NT2/D1 (cell line): ENCODE measurements at regions not wholly inside any gene's neighbourhood (a gene's known extent, or its start where the extent isn't known, plus 50 kb on each side); places are given as distances from the start of the nearest gene placed in this dataset.

Source experiments
- DNase-seq: peaks from one replicate; pipeline ENCODE4 v3.0.0-alpha.2; 2011; ENCODE audit warnings: low read depth, low spot score
- H3K27me3 ChIP-seq: 2 replicates; pipeline ENCODE4 v1.6.0; 2011; ENCODE audit warnings: mild to moderate bottlenecking; ENCODE audit not compliant: insufficient read length, insufficient read depth
- H3K36me3 ChIP-seq: 2 replicates; pipeline ENCODE4 v1.6.1; 2011; ENCODE audit warnings: mild to moderate bottlenecking, low read length, mixed read lengths; ENCODE audit not compliant: insufficient read depth, insufficient read length
- H3K4me1 ChIP-seq: 2 replicates; pipeline ENCODE4 v1.5.1; 2011; ENCODE audit not compliant: insufficient read depth, insufficient read length
- H3K4me3 ChIP-seq: 2 replicates; pipeline ENCODE4 v1.5.1; 2011; ENCODE audit warnings: low read depth; ENCODE audit not compliant: insufficient read length
- H3K9ac ChIP-seq: 2 replicates; pipeline ENCODE4 v1.6.0; 2011; ENCODE audit warnings: low read depth; ENCODE audit not compliant: insufficient read length
- H3K9me3 ChIP-seq: 2 replicates; pipeline ENCODE4 v1.5.1; 2011; ENCODE audit warnings: mild to moderate bottlenecking, low read length; ENCODE audit not compliant: insufficient read depth
- SUZ12 ChIP-seq: IDR thresholded peaks from 2 replicates; pipeline ENCODE4 v1.6.1; 2011; ENCODE audit not compliant: insufficient read length, insufficient read depth; ENCODE audit errors: extremely low read depth
- YY1 ChIP-seq: IDR thresholded peaks from 2 replicates; pipeline ENCODE4 v1.6.1; 2011; ENCODE audit not compliant: insufficient read length, insufficient read depth
- ZNF274 ChIP-seq: IDR thresholded peaks from 2 replicates; pipeline ENCODE4 v1.6.1; 2011; ENCODE audit warnings: mild to moderate bottlenecking, low read depth, low read length

DNA sequence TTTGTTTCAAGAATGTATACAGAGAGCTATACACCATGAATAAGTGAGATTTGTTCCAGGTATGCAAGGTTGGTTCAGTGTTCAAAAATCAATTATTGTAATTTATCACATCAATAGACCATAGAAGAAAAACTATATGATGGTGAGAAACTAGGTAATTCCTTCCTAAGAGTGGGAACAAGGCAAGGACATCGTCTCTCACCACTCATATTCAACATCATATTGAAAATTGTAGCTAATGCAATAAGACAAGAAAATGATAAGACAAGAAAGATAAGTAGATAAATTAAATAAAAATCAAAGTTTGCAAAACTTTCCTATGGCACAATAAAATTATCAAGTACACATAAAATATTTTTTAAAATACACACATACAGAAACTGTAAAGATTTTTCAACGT is 385.3 kb upstream of the COBL start:
- Histone ChIP-seq H3K36me3 (no peaks in the 10 kb centered on the region), H3K4me1 (no peaks in the 10 kb centered on the region), H3K9me3 (0 out of 2 replicates have a peak, but pooled peaks cover 5% of the 10 kb centered on the region), H3K4me3 (no peak overlapping the region), H3K9ac (no peak overlapping the region), H3K27me3 (no peaks in the 10 kb centered on the region)
- no peak for DNase-seq
- TF ChIP-seq ZNF274, result no peak
- no peak for TF ChIP-seq YY1
- no peak for TF ChIP-seq SUZ12

GRCh38 chr7:51700593-51701215 is 384.1 kb upstream of the COBL start:
- no peaks in the 10 kb centered on the region for H3K4me1 ChIP-seq
- 0 out of 2 replicates have a peak, but pooled peaks cover 5% of the 10 kb centered on the region for H3K9me3 ChIP-seq
- no peak overlapping the region for H3K4me3 ChIP-seq
- TF ChIP-seq SUZ12 (no peak), ZNF274 (no peak), YY1 (no peak)
- H3K27me3 ChIP-seq, result no peaks in the 10 kb centered on the region
- H3K9ac ChIP-seq, result no peak overlapping the region
- H3K36me3 ChIP-seq, result no peaks in the 10 kb centered on the region
- no peak for DNase-seq

DNA sequence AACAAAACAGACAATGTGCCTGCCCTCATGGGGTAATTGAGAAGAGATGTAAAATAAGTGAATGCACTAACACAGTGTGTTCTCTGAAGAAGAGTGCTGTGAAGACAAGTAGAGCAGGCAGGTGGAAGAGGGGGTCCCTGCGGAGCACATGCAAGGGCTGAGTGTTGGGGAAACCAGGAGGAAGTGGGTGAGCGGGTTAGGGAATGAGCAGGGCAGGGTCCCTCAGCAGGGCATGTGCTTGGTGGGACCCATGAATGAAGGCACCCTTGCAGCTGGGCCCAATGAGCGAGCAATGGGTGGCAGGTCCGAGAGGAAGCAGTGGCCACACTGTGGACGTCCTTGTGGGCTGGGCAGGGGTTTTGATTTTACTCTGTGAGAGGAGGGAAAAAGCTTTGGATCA is 376.6 kb upstream of the COBL start:
- H3K4me1 ChIP-seq, result no peaks in the 10 kb centered on the region
- no peak for DNase-seq
- 0 out of 2 replicates have a peak, but pooled peaks cover 4% of the 10 kb centered on the region for H3K9me3 ChIP-seq
- no peak overlapping the region for H3K4me3 ChIP-seq
- no peak for TF ChIP-seq ZNF274
- no peak for TF ChIP-seq SUZ12
- no peak for TF ChIP-seq YY1
- no peaks in the 10 kb centered on the region for H3K27me3 ChIP-seq
- no peaks in the 10 kb centered on the region for H3K36me3 ChIP-seq
- no peak overlapping the region for H3K9ac ChIP-seq

GRCh38 chr7:51689547-51689946 is 372.9 kb upstream of the COBL start:
- Histone ChIP-seq H3K36me3 (no peaks in the 10 kb centered on the region), H3K9ac (no peak overlapping the region), H3K9me3 (0 out of 2 replicates have a peak, but pooled peaks cover 4% of the 10 kb centered on the region), H3K4me1 (no peaks in the 10 kb centered on the region), H3K4me3 (no peak overlapping the region), H3K27me3 (no peaks in the 10 kb centered on the region)
- no peak for DNase-seq
- TF ChIP-seq ZNF274 (no peak), SUZ12 (no peak), YY1 (no peak)

GRCh38 chr7:51685794-51686193 is 369.2 kb upstream of the COBL start:
- H3K27me3 ChIP-seq, result no peaks in the 10 kb centered on the region
- H3K9ac ChIP-seq, result no peak overlapping the region
- TF ChIP-seq YY1 (no peak), ZNF274 (no peak), SUZ12 (no peak)
- no peak for DNase-seq
- H3K9me3 ChIP-seq, result 0 out of 2 replicates have a peak, but pooled peaks cover 4% of the 10 kb centered on the region
- no peaks in the 10 kb centered on the region for H3K4me1 ChIP-seq
- no peak overlapping the region for H3K4me3 ChIP-seq
- H3K36me3 ChIP-seq, result no peaks in the 10 kb centered on the region

DNA sequence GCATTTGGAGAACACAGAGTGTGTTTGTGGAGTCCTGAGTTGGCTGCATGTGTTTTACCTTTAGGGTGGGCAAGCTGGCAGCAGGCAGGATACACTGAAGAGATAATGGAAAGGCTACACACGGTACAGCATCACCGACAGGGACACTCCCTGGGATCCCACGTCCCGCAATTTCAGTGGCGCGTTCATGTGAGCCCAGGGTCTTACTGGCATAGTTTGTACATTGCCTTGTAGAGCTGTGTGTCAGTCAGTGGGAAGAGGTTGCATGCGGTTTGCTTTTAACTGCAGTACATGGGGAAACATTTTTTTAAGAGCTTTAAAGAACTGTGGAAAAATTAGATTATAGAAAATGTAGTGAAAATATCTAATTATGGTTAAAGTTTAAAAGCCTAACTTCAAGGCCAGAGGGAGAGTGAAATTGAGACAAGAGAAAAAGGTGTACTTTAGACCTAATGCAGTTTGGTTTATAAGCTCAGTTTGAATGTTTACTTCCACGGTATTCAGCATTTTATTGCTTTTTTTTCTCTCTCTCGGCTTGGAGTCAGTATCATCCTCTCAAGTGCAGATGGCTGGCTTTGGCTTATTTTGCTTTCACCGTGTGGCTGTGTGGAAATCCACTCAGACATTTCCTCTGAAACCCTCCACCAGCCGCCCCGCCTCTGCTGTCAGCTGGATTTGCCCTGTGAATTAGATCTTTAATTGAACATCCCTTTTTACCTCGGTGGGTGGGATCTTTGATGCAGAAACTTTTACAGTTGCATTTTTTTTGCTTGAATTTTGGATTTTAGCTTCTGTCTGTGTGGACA is 364.2 kb upstream of the COBL start:
- H3K27me3 ChIP-seq, result no peaks in the 10 kb centered on the region
- H3K4me1 ChIP-seq, result no peaks in the 10 kb centered on the region
- no peaks in the 10 kb centered on the region for H3K36me3 ChIP-seq
- no peak overlapping the region for H3K9ac ChIP-seq
- no peak overlapping the region for H3K4me3 ChIP-seq
- H3K9me3 ChIP-seq, result no peaks in the 10 kb centered on the region
- TF ChIP-seq SUZ12 (no peak), ZNF274 (no peak), YY1 (no peak)
- no peak for DNase-seq

DNA sequence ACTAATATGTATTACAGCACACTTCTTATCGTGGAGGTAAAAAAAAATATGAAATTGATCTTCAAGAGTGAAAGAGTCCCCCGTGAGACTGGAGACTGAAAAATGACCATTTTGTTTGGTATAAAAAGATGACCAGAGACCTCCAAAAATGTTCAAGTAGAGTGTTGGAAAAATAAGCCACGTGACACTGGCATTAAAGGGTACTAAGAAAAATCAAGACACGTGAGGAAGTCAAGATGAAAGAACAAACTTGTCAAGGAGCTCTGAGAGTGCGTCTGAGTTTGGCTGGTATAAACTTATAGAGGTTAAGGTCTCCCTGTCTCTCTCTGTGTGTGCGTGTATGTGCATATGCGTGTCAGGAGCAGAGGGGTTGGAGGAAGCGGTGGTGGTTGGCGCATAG is 362.7 kb upstream of the COBL start:
- Histone ChIP-seq H3K36me3 (no peaks in the 10 kb centered on the region), H3K27me3 (no peaks in the 10 kb centered on the region), H3K4me3 (no peak overlapping the region), H3K4me1 (no peaks in the 10 kb centered on the region), H3K9me3 (no peaks in the 10 kb centered on the region), H3K9ac (no peak overlapping the region)
- no peak for DNase-seq
- TF ChIP-seq YY1 (no peak), SUZ12 (no peak), ZNF274 (no peak)
